ENCODE measurements at regions not wholly inside any gene's neighbourhood (a gene's known extent, or its start where the extent isn't known, plus 50 kb on each side); places are given as distances from the start of the nearest gene placed in this dataset.

DNA sequence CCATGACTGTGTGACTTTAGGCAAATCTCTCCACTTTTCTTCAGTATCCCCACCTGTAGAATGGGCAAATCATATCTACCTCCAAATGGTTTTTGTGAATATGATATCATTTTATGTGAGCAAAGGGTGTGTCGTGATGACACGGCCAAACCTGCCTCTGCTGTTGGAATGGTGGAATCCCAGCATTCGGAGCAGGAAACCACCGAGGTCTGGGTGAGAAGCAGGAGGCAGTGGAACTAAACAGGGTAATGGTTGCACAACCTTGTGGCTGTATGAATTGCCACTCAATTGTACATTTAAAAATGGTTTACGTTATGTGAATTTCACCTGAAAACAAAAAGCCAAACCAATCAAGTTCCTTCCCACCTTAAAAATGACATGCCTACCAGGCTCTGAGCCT, 131.4 kb upstream of the ZMIZ1 start:
- no peak for DNase-seq

DNA sequence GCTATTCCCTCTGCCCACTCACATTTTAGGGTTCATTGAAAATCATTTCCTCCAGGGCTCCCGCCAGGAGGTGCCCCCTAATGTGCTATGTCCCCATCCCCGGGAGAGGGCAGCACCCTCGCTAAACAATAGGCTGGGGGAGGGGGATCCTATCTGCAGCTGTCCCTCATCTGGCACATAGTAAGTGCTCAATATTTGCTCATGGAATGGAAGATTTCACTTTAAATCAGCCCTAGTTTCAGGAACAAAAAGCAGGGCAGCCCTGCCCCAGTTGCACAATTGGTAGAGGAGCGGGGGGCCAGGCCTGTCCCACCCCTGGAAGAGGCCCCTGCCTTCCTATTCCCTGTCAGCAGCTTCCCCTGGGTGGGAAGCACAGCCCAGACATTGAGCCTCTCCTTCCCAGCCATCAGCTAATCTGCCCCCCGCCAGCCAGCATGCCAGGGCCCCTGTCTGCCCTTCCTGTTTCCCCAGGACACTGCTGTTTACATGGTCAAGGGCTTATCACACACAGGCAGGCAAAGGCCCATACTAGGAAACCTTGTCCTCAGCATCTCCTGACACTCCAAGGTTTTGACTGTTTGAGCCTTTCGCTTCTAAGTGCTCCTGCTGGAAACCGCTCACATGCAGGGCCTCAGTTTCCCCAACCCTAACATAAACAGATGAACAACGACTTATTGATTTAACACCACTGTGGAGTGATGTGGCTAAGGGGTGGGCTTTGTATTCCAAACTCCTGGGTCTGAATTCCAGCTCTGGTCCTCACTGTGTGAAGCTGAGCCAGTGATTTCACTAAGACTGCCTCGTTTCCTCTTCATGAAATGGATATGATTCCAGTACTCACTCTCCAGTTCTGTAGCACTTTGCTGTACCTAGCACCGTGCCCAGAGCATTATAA, 130.7 kb upstream of the ZMIZ1 start:
- no peak for DNase-seq

GRCh38 chr10:78938695-78939672, 129.8 kb upstream of the ZMIZ1 start:
- no peak for DNase-seq

DNA sequence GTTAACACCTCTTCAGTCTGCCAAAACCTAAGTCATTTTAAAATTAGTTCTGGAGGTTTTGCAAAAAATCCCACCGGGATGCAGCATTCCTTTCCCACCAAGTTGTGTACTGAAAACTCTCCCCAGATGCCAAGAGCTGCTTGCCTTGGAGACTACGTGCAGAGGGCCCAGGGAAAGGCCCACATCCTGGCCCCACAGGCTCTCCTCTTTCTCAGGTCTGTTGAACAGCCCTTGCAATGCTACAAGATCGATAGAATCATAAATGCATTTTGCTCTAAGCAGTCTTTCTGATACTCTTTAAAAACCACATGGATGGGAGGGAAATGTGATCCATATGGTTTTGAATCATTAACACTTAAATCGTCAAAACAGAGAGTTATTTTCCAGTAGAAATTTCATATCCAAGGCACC, 126.7 kb upstream of the ZMIZ1 start:
- no peak for DNase-seq

DNA sequence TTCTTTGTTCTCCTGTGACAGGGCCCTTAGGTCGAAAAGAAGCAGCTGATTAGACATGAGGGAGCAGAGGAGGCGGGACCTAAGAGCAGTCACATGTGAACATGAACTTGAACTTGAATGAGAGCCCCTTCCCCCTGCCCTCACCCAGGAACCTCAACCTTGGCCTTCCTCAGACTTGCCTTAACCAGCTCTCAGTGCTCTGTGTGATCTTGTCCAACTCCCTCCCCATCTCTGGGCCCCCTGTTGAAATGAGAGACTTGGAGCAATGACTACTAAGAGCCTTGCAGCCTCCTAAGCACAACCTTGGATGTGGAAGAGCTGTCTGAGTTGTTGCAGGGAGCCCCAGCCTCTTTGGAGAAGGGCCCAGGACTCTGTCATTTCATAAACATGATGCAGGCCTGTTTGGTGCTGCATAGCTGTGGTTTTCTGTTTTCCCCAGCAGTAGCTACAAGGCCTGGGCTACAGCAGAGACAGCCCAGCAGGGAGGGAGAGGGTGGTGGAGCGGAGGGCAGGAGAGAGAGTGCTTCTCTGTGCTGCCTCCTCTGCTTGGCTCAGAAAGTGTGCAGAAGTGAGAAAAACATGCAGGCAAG, 123.9 kb upstream of the ZMIZ1 start:
- DNase-seq, result no peak

DNA sequence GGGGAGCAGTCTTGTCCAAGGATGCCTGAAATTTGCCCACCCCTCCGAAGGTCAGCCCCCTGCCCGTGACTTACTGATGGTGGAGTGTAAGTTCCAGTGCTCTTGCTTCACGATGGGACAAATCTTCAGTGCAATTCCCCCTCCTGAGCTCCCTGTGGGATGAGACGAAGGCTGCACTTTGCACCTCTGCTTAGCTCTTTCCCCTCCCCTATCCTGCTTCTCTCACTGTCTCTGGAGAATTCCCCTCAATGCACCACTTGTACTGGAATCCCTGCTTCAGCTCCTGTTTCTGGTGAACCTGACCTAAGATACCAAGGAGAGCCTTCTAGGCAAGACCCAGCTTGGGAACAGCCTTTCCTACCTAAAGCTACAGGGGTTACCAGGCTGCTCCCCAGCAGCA, 122.9 kb upstream of the ZMIZ1 start:
- DNase-seq, result no peak

GRCh38 chr10:78947226-78947625, 121.5 kb upstream of the ZMIZ1 start:
- no peak for DNase-seq

DNA sequence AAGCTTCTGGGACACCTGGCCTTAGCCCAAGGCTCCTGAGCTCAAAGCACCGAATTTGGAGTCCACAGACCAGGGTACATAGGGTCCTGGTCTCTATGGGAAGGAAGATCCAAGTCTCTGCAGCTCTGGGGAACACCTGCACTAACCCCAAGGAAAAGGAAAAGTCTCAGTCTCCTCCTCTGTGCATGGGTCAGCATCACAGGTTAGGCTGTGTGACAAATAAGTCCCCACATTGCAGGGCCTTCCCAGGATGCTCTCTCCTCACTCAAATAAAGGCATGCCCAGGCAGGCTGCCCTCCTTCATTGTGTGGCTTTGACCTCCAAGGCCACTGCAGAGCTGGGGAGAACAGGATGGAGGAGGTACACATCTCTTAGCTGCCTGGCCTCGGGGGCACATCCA, 121.0 kb upstream of the ZMIZ1 start:
- no peak for DNase-seq

- DNase-seq, result no peak
Measured at GRCh38 chr10:78948621-78949030, 120.1 kb upstream of the ZMIZ1 start.

- no peak for DNase-seq
Measured at GRCh38 chr10:78950656-78951587, 117.8 kb upstream of the ZMIZ1 start.

- DNase-seq, result no peak
Measured at GRCh38 chr10:78952030-78952429, 116.7 kb upstream of the ZMIZ1 start.

- DNase-seq, result no peak
Measured at GRCh38 chr10:78952686-78953085, 116.1 kb upstream of the ZMIZ1 start.

DNA sequence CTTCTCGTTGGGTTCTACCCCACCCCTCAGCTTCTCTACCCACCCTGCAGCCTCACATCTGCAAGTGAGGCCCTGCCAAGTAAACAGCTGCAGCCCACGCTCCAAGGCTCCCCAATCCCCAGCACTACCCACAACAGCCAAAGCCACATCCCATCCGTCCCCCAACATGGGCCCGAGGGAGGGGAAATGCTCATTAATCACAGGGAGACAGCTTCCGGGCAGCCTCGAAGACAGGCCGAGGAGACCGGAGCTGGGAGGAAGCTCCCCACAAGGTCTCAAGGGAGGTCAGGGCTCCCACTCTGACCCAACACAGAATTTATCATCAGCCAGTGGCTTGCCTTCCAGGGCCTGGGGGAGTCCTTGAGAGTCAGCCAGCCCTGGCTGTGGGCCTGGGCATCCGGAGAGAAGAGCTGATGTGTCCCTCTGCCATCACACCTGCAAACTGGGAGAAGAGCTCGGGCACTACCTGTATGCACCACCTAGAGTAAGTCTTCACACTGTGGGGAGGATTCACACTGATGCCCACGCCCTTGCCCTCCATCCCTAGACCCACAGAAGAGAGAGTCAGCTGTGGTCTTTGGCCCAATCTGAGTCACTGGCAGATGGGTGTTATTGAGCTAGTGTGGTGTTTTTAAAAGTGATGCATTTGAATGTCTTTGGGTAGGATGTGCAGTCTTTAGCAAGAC, 115.5 kb upstream of the ZMIZ1 start:
- DNase-seq, result no peak

GRCh38 chr10:78953799-78954297, 114.9 kb upstream of the ZMIZ1 start:
- DNase-seq, result no peak

DNA sequence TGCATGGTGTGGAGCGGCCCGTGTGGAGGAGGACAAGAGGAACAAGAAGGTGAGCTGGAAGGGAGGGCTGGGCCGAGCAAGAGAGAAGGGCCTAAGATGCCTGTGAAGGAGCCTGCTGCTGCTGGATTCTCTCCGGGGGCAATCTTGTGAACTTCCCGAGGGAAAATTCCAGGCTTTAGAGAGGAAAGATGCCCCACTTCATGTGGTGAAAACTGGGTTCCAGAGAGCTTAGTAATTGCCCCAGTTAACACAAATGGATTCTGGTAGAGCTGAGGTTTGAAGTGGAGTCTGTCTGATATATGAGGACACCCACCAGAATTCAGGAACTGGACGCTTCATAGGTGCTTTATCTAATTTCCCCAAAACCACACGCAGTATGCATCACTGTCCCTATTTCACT, 114.1 kb upstream of the ZMIZ1 start:
- no peak for DNase-seq

GRCh38 chr10:78955206-78955605, 113.6 kb upstream of the ZMIZ1 start:
- no peak for DNase-seq

DNA sequence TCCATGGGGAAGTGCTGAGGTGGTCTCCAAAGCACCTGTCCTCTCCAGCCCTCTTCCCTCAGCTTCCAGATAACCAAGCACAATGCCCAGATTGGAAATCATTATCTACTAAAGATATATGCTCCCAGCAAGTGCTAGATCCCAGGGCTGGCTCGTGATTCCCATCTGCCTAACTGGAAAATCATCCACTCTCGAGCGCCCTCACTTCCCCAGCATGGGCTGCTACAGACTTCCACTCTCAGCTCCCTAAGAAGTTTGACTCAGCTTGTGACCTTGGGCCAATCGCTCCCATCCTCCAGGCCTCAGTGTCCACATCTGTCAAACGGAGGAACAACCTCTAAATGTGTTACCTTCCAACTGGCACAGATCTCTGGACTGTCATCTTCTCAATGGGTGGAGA, 112.4 kb upstream of the ZMIZ1 start:
- DNase-seq, result no peak

DNA sequence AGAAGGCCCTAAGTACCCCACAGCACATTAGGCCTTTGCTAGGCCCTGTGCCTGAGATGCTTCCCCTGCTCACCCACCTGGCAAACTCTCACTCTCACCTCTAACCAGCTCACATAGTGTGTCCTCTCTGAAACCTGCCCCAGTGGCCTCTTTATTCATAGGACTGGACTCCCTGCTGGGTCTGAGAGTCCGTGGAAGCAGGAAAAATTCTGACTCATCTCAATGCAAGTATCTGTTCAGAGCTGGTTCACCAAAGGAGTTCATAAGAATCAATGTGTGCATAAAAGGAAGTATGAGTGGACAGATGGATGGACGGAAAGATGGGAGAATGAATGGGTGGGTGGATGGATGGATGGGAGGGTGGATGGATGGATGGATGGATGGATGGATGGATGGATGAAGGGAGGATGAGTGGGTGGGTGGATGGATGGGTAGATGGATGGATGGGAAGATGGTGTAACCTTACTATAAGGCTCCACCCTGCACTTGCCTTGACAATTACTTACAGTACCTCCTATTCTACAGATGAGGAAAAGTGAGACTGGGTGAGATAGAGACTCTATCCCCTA, 111.2 kb upstream of the ZMIZ1 start:
- DNase-seq, result no peak

- no peak for DNase-seq
Measured at GRCh38 chr10:78959217-78959923, 109.4 kb upstream of the ZMIZ1 start.

- no peak for DNase-seq
Measured at GRCh38 chr10:78959924-78960285, 108.9 kb upstream of the ZMIZ1 start.

Measured in NCI-H187 (cell line).